ENCODE measurements at regions not wholly inside any gene's neighbourhood (a gene's known extent, or its start where the extent isn't known, plus 50 kb on each side); places are given as distances from the start of the nearest gene placed in this dataset.

DNA sequence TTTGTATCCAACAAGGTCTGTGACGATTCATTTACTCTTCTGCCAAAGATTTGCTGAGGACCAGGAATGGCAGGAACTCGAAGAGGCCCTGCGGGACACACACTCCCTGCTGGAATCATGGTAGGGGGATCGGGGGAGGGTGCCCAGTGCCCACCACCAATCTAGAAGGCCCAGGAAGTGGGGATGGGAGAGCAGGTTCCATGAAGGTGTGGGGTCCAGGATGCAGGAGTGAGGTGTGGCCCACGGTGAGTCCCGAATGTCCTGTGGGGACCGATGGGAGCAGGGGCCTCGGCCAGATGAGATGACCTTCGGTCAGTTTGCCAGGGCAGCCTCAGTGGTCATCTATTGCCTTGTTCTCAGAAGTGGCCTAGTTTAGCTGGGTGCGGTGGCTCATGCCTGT, 492.7 kb downstream of the BRD1 start:
- WGBS, 2 donors, result 85 to 86% methylated on average over 6 to 7 of the region's 10 CpGs
- Histone ChIP-seq H3K9me3 (no peaks in the 10 kb centered on the region), H3K27me3 (peaks cover 0 to 41% (median 0%) of the 10 kb centered on the region in 4 donors), H3K36me3 (no peaks in the 10 kb centered on the region), H3K4me1 (no peaks in the 10 kb centered on the region), H3K4me3 (no peak overlapping the region), H3K27ac (no peak overlapping the region)
- TF ChIP-seq, protein P1, sequence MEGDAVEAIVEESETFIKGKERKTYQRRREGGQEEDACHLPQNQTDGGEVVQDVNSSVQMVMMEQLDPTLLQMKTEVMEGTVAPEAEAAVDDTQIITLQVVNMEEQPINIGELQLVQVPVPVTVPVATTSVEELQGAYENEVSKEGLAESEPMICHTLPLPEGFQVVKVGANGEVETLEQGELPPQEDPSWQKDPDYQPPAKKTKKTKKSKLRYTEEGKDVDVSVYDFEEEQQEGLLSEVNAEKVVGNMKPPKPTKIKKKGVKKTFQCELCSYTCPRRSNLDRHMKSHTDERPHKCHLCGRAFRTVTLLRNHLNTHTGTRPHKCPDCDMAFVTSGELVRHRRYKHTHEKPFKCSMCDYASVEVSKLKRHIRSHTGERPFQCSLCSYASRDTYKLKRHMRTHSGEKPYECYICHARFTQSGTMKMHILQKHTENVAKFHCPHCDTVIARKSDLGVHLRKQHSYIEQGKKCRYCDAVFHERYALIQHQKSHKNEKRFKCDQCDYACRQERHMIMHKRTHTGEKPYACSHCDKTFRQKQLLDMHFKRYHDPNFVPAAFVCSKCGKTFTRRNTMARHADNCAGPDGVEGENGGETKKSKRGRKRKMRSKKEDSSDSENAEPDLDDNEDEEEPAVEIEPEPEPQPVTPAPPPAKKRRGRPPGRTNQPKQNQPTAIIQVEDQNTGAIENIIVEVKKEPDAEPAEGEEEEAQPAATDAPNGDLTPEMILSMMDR (IDR thresholded peaks at IDR 0.05), result no peak
- TF ChIP-seq POLR2A (IDR thresholded peaks at IDR 0.05), result no peak
- no peak for DNase-seq
- intact Hi-C loops (cut with DNase I), result no loop called here

DNA sequence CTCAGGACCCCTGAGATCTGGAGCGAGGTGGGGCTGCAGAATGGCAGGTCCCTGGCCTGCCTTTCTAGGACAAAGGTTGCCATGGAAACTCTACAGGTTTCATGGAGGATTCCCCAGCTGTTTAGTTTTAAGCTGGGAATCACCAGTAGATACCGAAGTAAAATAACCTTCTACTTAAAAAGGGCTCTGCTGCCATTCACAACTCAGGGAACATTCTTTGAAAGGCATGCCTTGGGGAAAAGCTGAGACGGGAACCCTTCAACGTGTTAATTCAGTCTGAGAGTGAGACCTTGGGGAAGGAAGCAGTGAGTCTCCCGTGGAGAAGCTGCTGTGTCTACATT, 493.3 kb downstream of the BRD1 start:
- TF ChIP-seq, protein P1 (IDR thresholded peaks at IDR 0.05), result no peak
- no peak for TF ChIP-seq POLR2A (IDR thresholded peaks at IDR 0.05)
- H3K9me3 ChIP-seq, result no peaks in the 10 kb centered on the region
- no peaks in the 10 kb centered on the region for H3K36me3 ChIP-seq
- H3K27me3 ChIP-seq, result peaks cover 0 to 46% (median 0%) of the 10 kb centered on the region in 4 donors
- no peak for DNase-seq
- H3K4me3 ChIP-seq, result no peak overlapping the region
- intact Hi-C loops (cut with DNase I), result no loop called here
- no peaks in the 10 kb centered on the region for H3K4me1 ChIP-seq
- WGBS, 2 donors, result 23 to 27% methylated on average over 2 to 4 of the region's 5 CpGs
- no peak overlapping the region for H3K27ac ChIP-seq

DNA sequence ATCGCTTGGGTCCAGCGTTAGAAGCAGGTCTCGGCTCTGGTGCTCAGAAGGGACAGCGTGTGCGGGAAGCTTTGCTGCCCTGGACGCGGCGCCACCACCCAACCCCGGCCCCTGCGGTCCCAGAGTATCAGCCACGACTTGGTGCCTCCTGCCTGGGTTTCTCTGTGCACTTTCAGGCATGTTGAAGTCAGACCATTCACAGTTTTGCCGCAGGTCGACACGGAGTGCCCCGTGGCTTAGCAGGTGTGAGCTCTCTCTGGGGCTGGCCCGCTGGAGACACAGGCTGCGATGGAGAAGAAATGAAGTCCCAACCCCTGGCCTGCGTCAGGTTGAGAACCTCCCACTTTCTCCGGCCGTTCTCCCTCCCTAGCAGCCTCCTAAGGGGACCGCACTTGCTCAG, 494.5 kb downstream of the BRD1 start:
- no peaks in the 10 kb centered on the region for H3K4me1 ChIP-seq
- TF ChIP-seq POLR2A (IDR thresholded peaks at IDR 0.05), result no peak
- TF ChIP-seq, protein P1 (IDR thresholded peaks at IDR 0.05), result no peak
- peaks cover 0 to 49% (median 0%) of the 10 kb centered on the region in 4 donors for H3K27me3 ChIP-seq
- H3K27ac ChIP-seq, result no peak overlapping the region
- no peak for DNase-seq
- no peak overlapping the region for H3K4me3 ChIP-seq
- intact Hi-C loops (cut with DNase I), result no loop called here
- peaks cover 0 to 3% (median 0%) of the 10 kb centered on the region in 3 donors for H3K9me3 ChIP-seq
- H3K36me3 ChIP-seq, result no peaks in the 10 kb centered on the region
- WGBS, 2 donors, result 84% methylated on average over 11 to 17 of the region's 21 CpGs

DNA sequence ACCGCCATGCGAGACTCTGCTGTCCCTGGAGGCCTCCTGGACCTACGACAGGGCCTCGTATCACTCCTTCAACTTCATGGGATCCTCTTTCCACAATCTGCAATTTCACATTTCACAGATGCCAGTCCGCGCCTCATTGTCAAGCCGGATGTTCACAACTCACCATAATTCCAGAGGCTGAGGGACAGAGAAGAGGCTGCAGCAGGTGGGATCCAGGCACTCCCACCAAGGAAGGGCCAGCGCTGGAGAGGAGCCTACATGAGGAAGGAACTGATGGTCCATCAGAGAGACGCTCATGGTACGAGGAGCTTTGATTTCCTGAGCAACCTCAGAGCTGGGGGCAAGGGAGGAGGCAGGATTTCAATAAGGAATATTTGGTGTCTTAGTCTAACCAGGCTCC, 495.0 kb downstream of the BRD1 start:
- TF ChIP-seq, protein P1 (IDR thresholded peaks at IDR 0.05), result no peak
- no peak for TF ChIP-seq POLR2A (IDR thresholded peaks at IDR 0.05)
- no peak overlapping the region for H3K27ac ChIP-seq
- no peaks in the 10 kb centered on the region for H3K36me3 ChIP-seq
- no peak for DNase-seq
- no peak overlapping the region for H3K4me3 ChIP-seq
- intact Hi-C loops (cut with DNase I), result no loop called here
- WGBS, 2 donors, result 69 to 80% methylated on average over 7 to 8 of the region's 10 CpGs
- H3K4me1 ChIP-seq, result no peaks in the 10 kb centered on the region
- peaks cover 0 to 8% (median 3%) of the 10 kb centered on the region in 3 donors for H3K9me3 ChIP-seq
- H3K27me3 ChIP-seq, result peaks cover 0 to 53% (median 0%) of the 10 kb centered on the region in 4 donors

DNA sequence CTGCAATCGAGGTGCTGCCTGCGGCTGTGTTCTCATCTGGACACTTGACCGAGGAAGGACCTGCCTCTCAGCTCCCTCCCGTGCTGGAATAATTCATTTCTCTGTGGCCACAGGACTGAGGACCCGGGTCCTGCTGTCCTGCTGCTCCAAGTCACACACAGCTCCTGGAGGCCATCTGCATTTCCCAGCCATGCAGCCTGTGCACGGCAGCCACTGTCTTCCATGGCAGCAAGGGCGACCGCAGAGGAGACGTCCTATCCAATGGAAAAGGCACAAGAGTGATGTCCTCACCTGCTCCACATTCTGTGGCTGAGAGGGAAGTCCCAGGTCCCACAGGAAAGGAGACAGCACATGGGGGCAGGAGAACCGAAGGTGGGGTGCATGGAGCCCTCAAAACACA, 495.8 kb downstream of the BRD1 start:
- Histone ChIP-seq H3K27me3 (peaks cover 0 to 53% (median 0%) of the 10 kb centered on the region in 4 donors), H3K9me3 (peaks cover 0 to 12% (median 8%) of the 10 kb centered on the region in 3 donors), H3K36me3 (no peaks in the 10 kb centered on the region), H3K4me3 (no peak overlapping the region), H3K4me1 (no peaks in the 10 kb centered on the region), H3K27ac (no peak overlapping the region)
- no peak for DNase-seq
- TF ChIP-seq, protein P1 (IDR thresholded peaks at IDR 0.05), result no peak
- no peak for TF ChIP-seq POLR2A (IDR thresholded peaks at IDR 0.05)
- intact Hi-C loops (cut with DNase I), result no loop called here
- 69 to 86% methylated on average over 3 to 6 of the region's 10 CpGs for WGBS, 2 donors

All from esophagus squamous epithelium (tissue), 5 donors.